ENCODE measurements at regions not wholly inside any gene's neighbourhood (a gene's known extent, or its start where the extent isn't known, plus 50 kb on each side); places are given as distances from the start of the nearest gene placed in this dataset.

DNA sequence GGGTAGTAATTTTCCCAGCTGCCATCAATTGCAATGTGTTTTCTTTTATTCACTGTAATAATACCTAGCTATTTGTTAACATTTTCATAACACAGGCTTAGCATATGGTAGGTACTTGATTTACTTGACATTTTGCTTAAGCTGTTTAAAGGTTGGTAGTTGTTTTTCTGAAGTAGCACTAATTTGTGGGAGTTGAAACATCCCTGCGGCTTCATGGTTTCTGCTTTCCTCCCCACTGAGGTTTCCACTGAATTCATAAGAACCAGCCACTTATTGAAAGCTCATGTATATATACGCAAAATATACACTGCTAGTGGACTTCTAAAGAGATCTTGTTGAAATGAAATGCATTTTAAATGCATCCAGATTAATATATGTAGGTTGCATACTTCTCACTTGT, 559.9 kb downstream of the TLE4 start (continued):
- TF ChIP-seq ZNF408 (CRISPR knock-in tag; IDR thresholded peaks at IDR 0.05; ENCODE audit: low read depth) (no peak), NR1H2 (CRISPR knock-in tag; IDR thresholded peaks at IDR 0.05) (no peak)

GRCh38 chr9:80127920-80128319, 556.2 kb downstream of the TLE4 start:
- no TSS peak for BruUV-seq (replicated peaks)
- no peaks in the 10 kb centered on the region for H3K4me1 ChIP-seq (replicated peaks in 1 of 2; ENCODE audit: control insufficient read depth in 2 of 2, insufficient read depth in 2 of 2, low read length in 2 of 2)
- WGBS (ENCODE audit: insufficient coverage, low coverage, missing lambda C conversion rate), result 2% methylated on average over 6 of the region's 6 CpGs
- no peak overlapping the region for H3K4me3 ChIP-seq
- no peak for FAIRE-seq
- no peaks in the 10 kb centered on the region for H4K20me1 ChIP-seq (replicated peaks; ENCODE audit: control insufficient read depth, insufficient read depth, low read length)
- in situ Hi-C loops (cut with MboI) (no loop called here), intact Hi-C loops (cut with micrococcal nuclease) (no loop called here)
- H3K9me3 ChIP-seq (replicated peaks; ENCODE audit: control insufficient read depth, insufficient read depth, low read depth, low read length), result no peaks in the 10 kb centered on the region
- H3K4me2 ChIP-seq (ENCODE audit: insufficient read depth, low read length), result no peak overlapping the region
- ATAC-seq, result no peak
- H3K27me3 ChIP-seq (ENCODE audit: control insufficient read depth in 2 of 2, insufficient read depth in 2 of 2, low read length in 2 of 2), result no peaks in the 10 kb centered on the region
- no peak overlapping the region for H3K9ac ChIP-seq (ENCODE audit: insufficient read depth in 1 of 2, low read depth in 2 of 2, low read length in 2 of 2)
- POLR2A ChIA-PET, result no interaction called here
- H3K36me3 ChIP-seq (ENCODE audit: control insufficient read depth, insufficient read depth, low read length), result no peaks in the 10 kb centered on the region
- no peak overlapping the region for H3K27ac ChIP-seq (ENCODE audit: extremely low read depth, low read depth, low read length)
- H2AFZ ChIP-seq (ENCODE audit: low read depth, low read length), result no peak overlapping the region
- no peak for DNase-seq (ENCODE audit: extremely low read depth in 1 of 4, low spot score in 3 of 4)
- no peaks in the 10 kb centered on the region for H3K79me2 ChIP-seq (ENCODE audit: control insufficient read depth, insufficient read depth, low read length)
- TF ChIP-seq IFI16 (CRISPR knock-in tag; IDR thresholded peaks at IDR 0.05) (no peak), CHCHD3 (CRISPR knock-in tag; IDR thresholded peaks at IDR 0.05) (no peak)
- CTCF ChIA-PET (ENCODE audit: low intra/inter-chr PET ratio), result no interaction called here
- H3K9me1 ChIP-seq (ENCODE audit: control insufficient read depth, insufficient read depth, low read length), result no peaks in the 10 kb centered on the region

DNA sequence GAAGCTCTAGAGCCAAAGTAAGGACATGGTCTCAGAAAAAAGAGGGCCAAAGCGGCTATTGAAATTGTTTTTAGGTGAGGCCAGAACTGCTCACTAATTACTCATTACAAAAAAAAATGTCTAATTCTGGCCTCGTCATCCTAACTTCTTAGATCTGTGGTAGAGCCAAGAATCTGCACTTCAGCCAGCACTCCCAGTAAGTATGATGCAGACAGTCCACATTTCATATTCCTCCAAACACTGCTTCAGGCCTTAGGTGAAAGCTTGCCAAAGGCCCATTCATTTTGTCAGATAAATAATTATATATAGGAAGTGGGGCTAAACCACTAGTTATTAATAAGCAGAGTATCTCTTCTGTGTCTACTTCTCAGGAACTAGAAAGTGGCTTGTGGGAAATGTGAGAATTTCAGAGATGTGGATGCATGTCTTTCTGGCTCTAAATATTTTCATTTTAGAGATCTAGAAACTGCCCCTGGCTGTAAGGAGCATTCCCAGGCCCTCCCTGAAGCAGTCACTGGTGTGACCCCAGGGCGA, 554.0 kb downstream of the TLE4 start:
- ATAC-seq (no peak), FAIRE-seq (no peak), DNase-seq (ENCODE audit: extremely low read depth in 1 of 4, low spot score in 3 of 4) (no peak)
- in situ Hi-C loops (cut with MboI), result no loop called here
- Histone ChIP-seq H3K79me2 (ENCODE audit: control insufficient read depth, insufficient read depth, low read length) (no peaks in the 10 kb centered on the region), H3K4me1 (replicated peaks in 1 of 2; ENCODE audit: control insufficient read depth in 2 of 2, insufficient read depth in 2 of 2, low read length in 2 of 2) (no peaks in the 10 kb centered on the region), H3K4me2 (ENCODE audit: insufficient read depth, low read length) (no peak overlapping the region), H3K9ac (ENCODE audit: insufficient read depth in 1 of 2, low read depth in 2 of 2, low read length in 2 of 2) (no peak overlapping the region), H3K36me3 (ENCODE audit: control insufficient read depth, insufficient read depth, low read length) (no peaks in the 10 kb centered on the region), H3K9me3 (replicated peaks; ENCODE audit: control insufficient read depth, insufficient read depth, low read depth, low read length) (no peaks in the 10 kb centered on the region), H2AFZ (ENCODE audit: low read depth, low read length) (no peak overlapping the region), H3K27me3 (ENCODE audit: control insufficient read depth in 2 of 2, insufficient read depth in 2 of 2, low read length in 2 of 2) (no peaks in the 10 kb centered on the region), H3K9me1 (ENCODE audit: control insufficient read depth, insufficient read depth, low read length) (no peaks in the 10 kb centered on the region), H4K20me1 (replicated peaks; ENCODE audit: control insufficient read depth, insufficient read depth, low read length) (no peaks in the 10 kb centered on the region), H3K27ac (ENCODE audit: extremely low read depth, low read depth, low read length) (no peak overlapping the region), H3K4me3 (no peak overlapping the region)
- TF ChIP-seq CBFA2T3 (IDR thresholded peaks at IDR 0.05), result no peak
- no peak for TF ChIP-seq ARID2 (IDR thresholded peaks at IDR 0.05)
- TF ChIP-seq FOS (IDR thresholded peaks at IDR 0.05; ENCODE audit: extremely low read depth, insufficient read length), result no peak
- TF ChIP-seq ZNF561 (CRISPR knock-in tag; conservative IDR thresholded peaks at IDR 0.05), result no peak
- TF ChIP-seq, protein P1, sequence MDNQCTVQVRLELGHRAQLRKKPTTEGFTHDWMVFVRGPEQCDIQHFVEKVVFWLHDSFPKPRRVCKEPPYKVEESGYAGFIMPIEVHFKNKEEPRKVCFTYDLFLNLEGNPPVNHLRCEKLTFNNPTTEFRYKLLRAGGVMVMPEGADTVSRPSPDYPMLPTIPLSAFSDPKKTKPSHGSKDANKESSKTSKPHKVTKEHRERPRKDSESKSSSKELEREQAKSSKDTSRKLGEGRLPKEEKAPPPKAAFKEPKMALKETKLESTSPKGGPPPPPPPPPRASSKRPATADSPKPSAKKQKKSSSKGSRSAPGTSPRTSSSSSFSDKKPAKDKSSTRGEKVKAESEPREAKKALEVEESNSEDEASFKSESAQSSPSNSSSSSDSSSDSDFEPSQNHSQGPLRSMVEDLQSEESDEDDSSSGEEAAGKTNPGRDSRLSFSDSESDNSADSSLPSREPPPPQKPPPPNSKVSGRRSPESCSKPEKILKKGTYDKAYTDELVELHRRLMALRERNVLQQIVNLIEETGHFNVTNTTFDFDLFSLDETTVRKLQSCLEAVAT (IDR thresholded peaks at IDR 0.05), result no peak
- no peak for TF ChIP-seq PHF8 (IDR thresholded peaks at IDR 0.05; ENCODE audit: borderline replicate concordance, low read length)
- no peak for TF ChIP-seq RAD51 (IDR thresholded peaks at IDR 0.05; ENCODE audit: borderline replicate concordance, low read depth)
- TF ChIP-seq, protein P2, sequence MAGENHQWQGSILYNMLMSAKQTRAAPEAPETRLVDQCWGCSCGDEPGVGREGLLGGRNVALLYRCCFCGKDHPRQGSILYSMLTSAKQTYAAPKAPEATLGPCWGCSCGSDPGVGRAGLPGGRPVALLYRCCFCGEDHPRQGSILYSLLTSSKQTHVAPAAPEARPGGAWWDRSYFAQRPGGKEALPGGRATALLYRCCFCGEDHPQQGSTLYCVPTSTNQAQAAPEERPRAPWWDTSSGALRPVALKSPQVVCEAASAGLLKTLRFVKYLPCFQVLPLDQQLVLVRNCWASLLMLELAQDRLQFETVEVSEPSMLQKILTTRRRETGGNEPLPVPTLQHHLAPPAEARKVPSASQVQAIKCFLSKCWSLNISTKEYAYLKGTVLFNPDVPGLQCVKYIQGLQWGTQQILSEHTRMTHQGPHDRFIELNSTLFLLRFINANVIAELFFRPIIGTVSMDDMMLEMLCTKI (IDR thresholded peaks at IDR 0.05; ENCODE audit: partially characterized antibody), result no peak
- 0% methylated on average over 3 of the region's 3 CpGs for WGBS (ENCODE audit: insufficient coverage, low coverage, missing lambda C conversion rate)
- POLR2A ChIA-PET, result no interaction called here
- BruUV-seq (replicated peaks), result no TSS peak
- intact Hi-C loops (cut with micrococcal nuclease), result no loop called here
- CTCF ChIA-PET (ENCODE audit: low intra/inter-chr PET ratio), result no interaction called here
